Panc1 (cell line): ENCODE measurements at regions not wholly inside any gene's neighbourhood (a gene's known extent, or its start where the extent isn't known, plus 50 kb on each side); places are given as distances from the start of the nearest gene placed in this dataset.

Experiments used
- ATAC-seq: fragments of 200-7000 bp; cut with Tn5 transposase; 2 replicates; pipeline ENCODE4 v1.9.1; 2020; ENCODE audit warnings: mild to moderate bottlenecking, moderate library complexity
- BruUV-seq: library from RNA; stranded (reverse); fragments of 400-500 nt; replicated peaks from 2 replicates; lab custom pipeline; 2021; lab: Mats Ljungman, UMichigan
- CTCF ChIA-PET: fragments of 300-600 bp; sonication (Branson Sonifier 250); formaldehyde crosslinking; loops from one replicate; lab custom pipeline; 2022; ENCODE audit warnings: antibody characterized with exemption; lab: Charles Lee
- POLR2A ChIA-PET: fragments of 300-600 bp; sonication (Branson Sonifier 250); formaldehyde crosslinking; loops from one replicate; lab custom pipeline; 2022; ENCODE audit warnings: antibody characterized with exemption; lab: Charles Lee
- DNase-seq: peaks from one replicate; pipeline ENCODE4 v3.0.0-alpha.2; 2010; ENCODE audit warnings: low read depth, low spot score
- H3K27ac ChIP-seq: 2 replicates; pipeline ENCODE4 v1.5.1; 2011; ENCODE audit warnings: mild to moderate bottlenecking, low read length, inconsistent platforms
- H3K27me3 ChIP-seq: fragments of 200-500 bp; sonication (Bioruptor generic); 2 replicates; pipeline ENCODE4 v1.6.0; 2014; ENCODE audit warnings: low read length, inconsistent platforms; ENCODE audit not compliant: control insufficient read depth, insufficient read depth
- H3K36me3 ChIP-seq: fragments of 200-500 bp; sonication (Bioruptor generic); 2 replicates; pipeline ENCODE4 v1.5.1; 2014; ENCODE audit warnings: inconsistent platforms, mild to moderate bottlenecking, low read length, moderate library complexity; ENCODE audit not compliant: control insufficient read depth, insufficient read depth
- H3K4me1 ChIP-seq: 2 replicates; pipeline ENCODE4 v1.5.1; 2011; ENCODE audit warnings: inconsistent platforms, mild to moderate bottlenecking, low read length, moderate library complexity; ENCODE audit not compliant: control insufficient read depth, insufficient read depth
- H3K4me3 ChIP-seq, 2 experiments: 2 replicates each; pipeline ENCODE4 v1.5.1; 2011 to 2012; ENCODE audit warnings: low read depth in 2 of 2, low read length in 2 of 2, mild to moderate bottlenecking in 2 of 2, inconsistent platforms in 1 of 2, moderate library complexity in 1 of 2
- H3K9me3 ChIP-seq: fragments of 200-500 bp; sonication (Bioruptor generic); 2 replicates; pipeline ENCODE4 v1.5.1; 2014; ENCODE audit warnings: low read depth, mild to moderate bottlenecking, inconsistent platforms, low read length, moderate library complexity; ENCODE audit not compliant: control insufficient read depth, insufficient read depth
- CTCF ChIP-seq: fragments of 450-650 bp; IDR thresholded peaks from 2 replicates; pipeline ENCODE4 v1.5.1; 2017; ENCODE audit warnings: mild to moderate bottlenecking
- POLR2AphosphoS5 ChIP-seq: IDR thresholded peaks from 2 replicates; pipeline ENCODE4 v1.6.1; 2012; ENCODE audit warnings: mild to moderate bottlenecking, low read depth, low read length, moderate library complexity
- SIN3A ChIP-seq: IDR thresholded peaks from 2 replicates; pipeline ENCODE4 v1.6.1; 2012; ENCODE audit warnings: low read depth, mild to moderate bottlenecking, low read length, moderate library complexity, borderline replicate concordance; ENCODE audit not compliant: insufficient read depth
- TCF7L2 ChIP-seq: IDR thresholded peaks from 2 replicates; pipeline ENCODE4 v1.6.1; 2011; ENCODE audit warnings: mild to moderate bottlenecking, low read depth, low read length, inconsistent platforms
- in situ Hi-C: cut with HindIII; loops from 2 replicates; pipeline ENCODE4 v1.10.0; 2016; ENCODE audit warnings: low sequenced_read_pairs, low pct_unique_long_range_greater_than_20kb
- intact Hi-C: fragments of 100-400 bp; cut with micrococcal nuclease; formaldehyde crosslinking; loops from one replicate; pipeline ENCODE4 v1.10.0; 2022; ENCODE audit not compliant: unreplicated experiment
- TF ChIP-seq, protein P1 (sequence below), 2 experiments: IDR thresholded peaks; 2 replicates each; pipeline ENCODE4 v1.6.1; 2011 to 2012; ENCODE audit warnings: low read depth in 2 of 2, control low read depth in 1 of 2, low read length in 1 of 2, mild to moderate bottlenecking in 1 of 2, moderate library complexity in 1 of 2; ENCODE audit not compliant: insufficient read depth in 1 of 2

- TF ChIP-seq, protein P1, sequence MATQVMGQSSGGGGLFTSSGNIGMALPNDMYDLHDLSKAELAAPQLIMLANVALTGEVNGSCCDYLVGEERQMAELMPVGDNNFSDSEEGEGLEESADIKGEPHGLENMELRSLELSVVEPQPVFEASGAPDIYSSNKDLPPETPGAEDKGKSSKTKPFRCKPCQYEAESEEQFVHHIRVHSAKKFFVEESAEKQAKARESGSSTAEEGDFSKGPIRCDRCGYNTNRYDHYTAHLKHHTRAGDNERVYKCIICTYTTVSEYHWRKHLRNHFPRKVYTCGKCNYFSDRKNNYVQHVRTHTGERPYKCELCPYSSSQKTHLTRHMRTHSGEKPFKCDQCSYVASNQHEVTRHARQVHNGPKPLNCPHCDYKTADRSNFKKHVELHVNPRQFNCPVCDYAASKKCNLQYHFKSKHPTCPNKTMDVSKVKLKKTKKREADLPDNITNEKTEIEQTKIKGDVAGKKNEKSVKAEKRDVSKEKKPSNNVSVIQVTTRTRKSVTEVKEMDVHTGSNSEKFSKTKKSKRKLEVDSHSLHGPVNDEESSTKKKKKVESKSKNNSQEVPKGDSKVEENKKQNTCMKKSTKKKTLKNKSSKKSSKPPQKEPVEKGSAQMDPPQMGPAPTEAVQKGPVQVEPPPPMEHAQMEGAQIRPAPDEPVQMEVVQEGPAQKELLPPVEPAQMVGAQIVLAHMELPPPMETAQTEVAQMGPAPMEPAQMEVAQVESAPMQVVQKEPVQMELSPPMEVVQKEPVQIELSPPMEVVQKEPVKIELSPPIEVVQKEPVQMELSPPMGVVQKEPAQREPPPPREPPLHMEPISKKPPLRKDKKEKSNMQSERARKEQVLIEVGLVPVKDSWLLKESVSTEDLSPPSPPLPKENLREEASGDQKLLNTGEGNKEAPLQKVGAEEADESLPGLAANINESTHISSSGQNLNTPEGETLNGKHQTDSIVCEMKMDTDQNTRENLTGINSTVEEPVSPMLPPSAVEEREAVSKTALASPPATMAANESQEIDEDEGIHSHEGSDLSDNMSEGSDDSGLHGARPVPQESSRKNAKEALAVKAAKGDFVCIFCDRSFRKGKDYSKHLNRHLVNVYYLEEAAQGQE (IDR thresholded peaks at IDR 0.05; ENCODE audit: insufficient read depth in 1 of 2, low read depth in 2 of 2, low read length in 1 of 2): no peak
- TF ChIP-seq TCF7L2: no peak
- no peak for TF ChIP-seq SIN3A
- no peak for TF ChIP-seq POLR2AphosphoS5
- no peak for TF ChIP-seq CTCF
- in situ Hi-C loops: no loop called here
- no peaks in the 10 kb centered on the region for H3K27me3 ChIP-seq
- H3K36me3 ChIP-seq: no peaks in the 10 kb centered on the region
- ATAC-seq (no peak), DNase-seq (no peak)
- no peak overlapping the region for H3K4me3 ChIP-seq
- H3K9me3 ChIP-seq: no peaks in the 10 kb centered on the region
- no peaks in the 10 kb centered on the region for H3K4me1 ChIP-seq
- ChIA-PET CTCF (interaction anchor here (0.5 kb wide), 1 partner anchor 19 kb away, joined by 4 read pairs; no protein-coding TSS in a partner anchor), POLR2A (no interaction called here)
- no peak overlapping the region for H3K27ac ChIP-seq
- BruUV-seq: no TSS peak
- intact Hi-C loops: no loop called here
Measured at GRCh38 chr3:16033889-16034687, 140.4 kb upstream of the GALNT15 start.

DNA sequence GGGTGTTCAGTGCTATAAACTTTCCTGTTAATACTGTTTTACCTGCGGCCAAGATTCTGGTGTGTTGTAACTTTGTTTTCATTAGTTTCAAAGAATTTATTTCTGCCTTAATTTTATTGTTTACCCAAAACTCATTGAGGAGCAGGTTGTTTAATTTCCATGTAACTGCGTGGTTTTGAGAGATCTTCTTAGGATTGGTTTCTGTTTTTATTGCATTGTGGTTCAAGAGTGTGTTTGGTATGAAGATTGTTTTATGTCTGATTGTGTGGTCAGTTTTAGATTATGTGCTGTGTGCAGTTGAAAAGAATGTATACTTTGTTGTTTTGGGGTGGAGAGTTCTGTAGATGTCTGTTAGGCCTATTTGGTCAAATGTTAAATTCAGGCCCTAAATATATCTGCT, 133.5 kb upstream of the GALNT15 start:
- intact Hi-C loops: no loop called here
- no TSS peak for BruUV-seq

More for the DNA sequence above, 133.5 kb upstream of the GALNT15 start:
- no peak for TF ChIP-seq SIN3A
- TF ChIP-seq POLR2AphosphoS5: no peak
- no peak for TF ChIP-seq TCF7L2
- TF ChIP-seq CTCF: no peak
- TF ChIP-seq, protein P1 (IDR thresholded peaks at IDR 0.05; ENCODE audit: insufficient read depth in 1 of 2, low read depth in 2 of 2, low read length in 1 of 2): no peak
- Histone ChIP-seq H3K4me1 (no peaks in the 10 kb centered on the region), H3K4me3 (no peak overlapping the region), H3K36me3 (no peaks in the 10 kb centered on the region), H3K9me3 (no peaks in the 10 kb centered on the region), H3K27ac (no peak overlapping the region), H3K27me3 (no peaks in the 10 kb centered on the region)
- DNase-seq (no peak), ATAC-seq (no peak)
- POLR2A ChIA-PET: no interaction called here
- in situ Hi-C loops: no loop called here
- CTCF ChIA-PET: no interaction called here
